BJ (cell line): ENCODE measurements at regions not wholly inside any gene's neighbourhood (a gene's known extent, or its start where the extent isn't known, plus 50 kb on each side); places are given as distances from the start of the nearest gene placed in this dataset.

Experiments used
- CTCF ChIA-PET: fragments of 350-600 bp; formaldehyde crosslinking; extraction: SDS; loops from one replicate; lab custom pipeline; 2021; ENCODE audit warnings: antibody characterized with exemption, inconsistent platforms; lab: Yijun Ruan, JAX
- POLR2A ChIA-PET: fragments of 300-600 bp; sonication (Branson Sonifier 250); formaldehyde crosslinking; extraction: SDS; loops from one replicate; lab custom pipeline; 2021; ENCODE audit warnings: antibody characterized with exemption; lab: Charles Lee
- DNase-seq: peaks from one replicate; pipeline ENCODE4 v3.0.0-alpha.2; 2011; ENCODE audit warnings: low read depth
- H3K27me3 ChIP-seq: 2 replicates; pipeline ENCODE4 v1.6.0; 2011; ENCODE audit warnings: low read length; ENCODE audit not compliant: control insufficient read depth, insufficient read depth
- H3K36me3 ChIP-seq: 2 replicates; pipeline ENCODE4 v1.5.1; 2011; ENCODE audit warnings: low read length; ENCODE audit not compliant: control insufficient read depth, insufficient read depth
- H3K4me3 ChIP-seq: 2 replicates; pipeline ENCODE4 v1.5.1; 2011; ENCODE audit warnings: low read depth, mild to moderate bottlenecking, control low read depth, low read length
- CTCF ChIP-seq: IDR thresholded peaks from 2 replicates; pipeline ENCODE4 v1.5.1; 2011; ENCODE audit warnings: low read depth, mild to moderate bottlenecking, control low read depth, inconsistent platforms, low read length, moderate library complexity; ENCODE audit not compliant: insufficient read depth

- Histone ChIP-seq H3K36me3 (no peaks in the 10 kb centered on the region), H3K27me3 (no peaks in the 10 kb centered on the region), H3K4me3 (no peak overlapping the region)
- ChIA-PET POLR2A (no interaction called here), CTCF (no interaction called here)
- DNase-seq: no peak
- TF ChIP-seq CTCF: no peak
Observed at GRCh38 chr3:167151636-167152035, 228.5 kb downstream of the ZBBX start.

GRCh38 chr3:167148136-167148535 lies 232.0 kb downstream of the ZBBX start:
- ChIA-PET CTCF (no interaction called here), POLR2A (no interaction called here)
- Histone ChIP-seq H3K4me3 (no peak overlapping the region), H3K27me3 (no peaks in the 10 kb centered on the region), H3K36me3 (no peaks in the 10 kb centered on the region)
- DNase-seq: no peak
- TF ChIP-seq CTCF: no peak

- ChIA-PET CTCF (no interaction called here), POLR2A (no interaction called here)
- H3K4me3 ChIP-seq: no peak overlapping the region
- no peaks in the 10 kb centered on the region for H3K27me3 ChIP-seq
- no peak for TF ChIP-seq CTCF
- no peaks in the 10 kb centered on the region for H3K36me3 ChIP-seq
- DNase-seq: no peak
Observed at GRCh38 chr3:167146911-167147310, 233.2 kb downstream of the ZBBX start.

- CTCF ChIA-PET: no interaction called here
- no peak for DNase-seq
- Histone ChIP-seq H3K27me3 (no peaks in the 10 kb centered on the region), H3K36me3 (no peaks in the 10 kb centered on the region), H3K4me3 (no peak overlapping the region)
- TF ChIP-seq CTCF: no peak
- POLR2A ChIA-PET: no interaction called here
Observed at GRCh38 chr3:167125612-167126407, 254.3 kb downstream of the ZBBX start.

- ChIA-PET CTCF (no interaction called here), POLR2A (no interaction called here)
- no peak for TF ChIP-seq CTCF
- Histone ChIP-seq H3K4me3 (no peak overlapping the region), H3K36me3 (no peaks in the 10 kb centered on the region), H3K27me3 (no peaks in the 10 kb centered on the region)
- DNase-seq: no peak
Observed at GRCh38 chr3:167120828-167121227, 259.3 kb downstream of the ZBBX start.
